HEK293T (cell line): ENCODE measurements at regions not wholly inside any gene's neighbourhood (a gene's known extent, or its start where the extent isn't known, plus 50 kb on each side); places are given as distances from the start of the nearest gene placed in this dataset.

Experiments
- ARNT ChIP-seq: fragments of 450-650 bp; IDR thresholded peaks from 2 replicates; pipeline ENCODE4 v1.6.1; 2017; ENCODE audit warnings: mild to moderate bottlenecking
- BHLHE40 ChIP-seq: fragments of 450-650 bp; IDR thresholded peaks from 2 replicates; pipeline ENCODE4 v1.6.1; 2016; ENCODE audit warnings: mild to moderate bottlenecking, moderate library complexity, borderline replicate concordance
- ELF4 ChIP-seq: fragments of 450-650 bp; IDR thresholded peaks from 2 replicates; pipeline ENCODE4 v1.6.1; 2017; ENCODE audit warnings: antibody characterized with exemption
- FOXA1 ChIP-seq: fragments of 450-650 bp; IDR thresholded peaks from 2 replicates; pipeline ENCODE4 v1.6.1; 2016; ENCODE audit warnings: mild to moderate bottlenecking
- FOXM1 ChIP-seq: fragments of 450-650 bp; IDR thresholded peaks from 2 replicates; pipeline ENCODE4 v1.6.1; 2017; ENCODE audit warnings: mild to moderate bottlenecking, borderline replicate concordance
- LEF1 ChIP-seq: fragments of 450-650 bp; IDR thresholded peaks from 2 replicates; pipeline ENCODE4 v1.6.1; 2017; ENCODE audit warnings: mild to moderate bottlenecking, borderline replicate concordance
- NFRKB ChIP-seq: fragments of 450-650 bp; IDR thresholded peaks from 2 replicates; pipeline ENCODE4 v1.6.1; 2016; ENCODE audit warnings: mild to moderate bottlenecking, moderate library complexity
- PKNOX1 ChIP-seq: fragments of 450-650 bp; IDR thresholded peaks from 2 replicates; pipeline ENCODE4 v1.6.1; 2016
- SP1 ChIP-seq: fragments of 450-650 bp; IDR thresholded peaks from 2 replicates; pipeline ENCODE4 v1.6.1; 2017
- TARDBP ChIP-seq: fragments of 450-650 bp; IDR thresholded peaks from 2 replicates; pipeline ENCODE4 v1.6.1; 2016

- no peak for TF ChIP-seq BHLHE40
- no peak for TF ChIP-seq FOXM1
- TF ChIP-seq SP1, result no peak
- TF ChIP-seq LEF1, result no peak
- TF ChIP-seq ARNT, result no peak
- TF ChIP-seq NFRKB, result no peak
- no peak for TF ChIP-seq TARDBP
- no peak for TF ChIP-seq PKNOX1
- TF ChIP-seq ELF4, result no peak
- no peak for TF ChIP-seq FOXA1
Measured at GRCh38 chr16:60989592-60989991, 1046.6 kb downstream of the CDH8 start.
